ENCODE measurements at regions not wholly inside any gene's neighbourhood (a gene's known extent, or its start where the extent isn't known, plus 50 kb on each side); places are given as distances from the start of the nearest gene placed in this dataset.

DNA sequence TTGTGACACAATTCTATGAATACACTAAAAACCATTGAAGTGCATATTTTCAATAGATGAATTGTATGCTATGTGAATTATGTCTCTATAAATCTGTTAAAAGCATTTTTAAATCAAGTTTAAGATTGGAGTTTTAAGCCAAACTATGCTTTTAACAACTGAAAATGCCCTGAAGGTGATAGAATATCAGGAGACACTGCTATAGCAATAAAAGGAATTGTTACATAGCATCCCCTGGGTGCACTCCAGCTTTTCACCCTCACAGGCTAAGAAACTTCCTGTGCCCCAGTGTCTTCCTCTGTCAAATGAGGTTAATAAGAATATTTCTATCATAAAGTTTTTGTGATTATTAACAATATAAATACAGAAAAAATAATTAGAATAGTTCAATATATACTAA is 472.7 kb upstream of the TMPO start:
- DNase-seq: no peak
- Histone ChIP-seq H3K4me3 (no peak overlapping the region), H3K27me3 (ENCODE audit: control insufficient read depth in 3 of 3, insufficient read depth in 3 of 3, low read length in 2 of 3) (peaks cover 0 to 8% (median 0%) of the 10 kb centered on the region in 3 donors), H3K9ac (ENCODE audit: insufficient read depth in 1 of 2, low read length in 2 of 2) (no peak overlapping the region), H3K9me3 (ENCODE audit: control insufficient read depth in 4 of 4, insufficient read depth in 3 of 4, low read length in 3 of 4) (peaks cover 0 to 2% (median 0%) of the 10 kb centered on the region in 4 donors), H3K27ac (ENCODE audit: low read depth in 1 of 2, low read length in 1 of 2) (no peak overlapping the region), H3K36me3 (ENCODE audit: control insufficient read depth in 4 of 4, insufficient read depth in 4 of 4, low read length in 4 of 4) (no peaks in the 10 kb centered on the region), H3K4me1 (ENCODE audit: control insufficient read depth in 5 of 5, insufficient read depth in 5 of 5, low read length in 5 of 5) (no peaks in the 10 kb centered on the region)
- ATAC-seq (ENCODE audit: insufficient read depth, low FRiP score): no peak
- TF ChIP-seq, protein P1, sequence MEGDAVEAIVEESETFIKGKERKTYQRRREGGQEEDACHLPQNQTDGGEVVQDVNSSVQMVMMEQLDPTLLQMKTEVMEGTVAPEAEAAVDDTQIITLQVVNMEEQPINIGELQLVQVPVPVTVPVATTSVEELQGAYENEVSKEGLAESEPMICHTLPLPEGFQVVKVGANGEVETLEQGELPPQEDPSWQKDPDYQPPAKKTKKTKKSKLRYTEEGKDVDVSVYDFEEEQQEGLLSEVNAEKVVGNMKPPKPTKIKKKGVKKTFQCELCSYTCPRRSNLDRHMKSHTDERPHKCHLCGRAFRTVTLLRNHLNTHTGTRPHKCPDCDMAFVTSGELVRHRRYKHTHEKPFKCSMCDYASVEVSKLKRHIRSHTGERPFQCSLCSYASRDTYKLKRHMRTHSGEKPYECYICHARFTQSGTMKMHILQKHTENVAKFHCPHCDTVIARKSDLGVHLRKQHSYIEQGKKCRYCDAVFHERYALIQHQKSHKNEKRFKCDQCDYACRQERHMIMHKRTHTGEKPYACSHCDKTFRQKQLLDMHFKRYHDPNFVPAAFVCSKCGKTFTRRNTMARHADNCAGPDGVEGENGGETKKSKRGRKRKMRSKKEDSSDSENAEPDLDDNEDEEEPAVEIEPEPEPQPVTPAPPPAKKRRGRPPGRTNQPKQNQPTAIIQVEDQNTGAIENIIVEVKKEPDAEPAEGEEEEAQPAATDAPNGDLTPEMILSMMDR (IDR thresholded peaks at IDR 0.05; ENCODE audit: control extremely low read depth, extremely low read depth): no peak

DNA sequence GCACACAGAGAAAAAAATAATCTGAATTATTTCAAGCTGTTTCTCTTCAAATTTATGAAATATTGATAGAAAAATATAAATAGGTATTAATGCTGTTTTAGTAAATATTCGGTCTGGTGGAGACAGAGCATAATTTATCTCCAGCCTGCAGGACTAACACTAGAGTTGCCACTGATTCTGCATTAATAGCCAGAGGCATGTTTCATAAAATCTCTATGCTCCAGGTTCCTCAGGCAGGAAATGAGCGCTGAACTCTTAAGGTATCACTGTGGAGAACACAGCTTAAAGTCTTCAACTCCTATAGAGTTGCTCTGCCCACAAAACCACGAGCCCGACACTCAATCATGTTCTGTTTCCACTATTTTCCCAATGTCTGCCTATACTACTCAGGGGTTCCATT is 470.0 kb upstream of the TMPO start:
- DNase-seq (no peak), ATAC-seq (ENCODE audit: insufficient read depth, low FRiP score) (no peak)
- Histone ChIP-seq H3K4me3 (no peak overlapping the region), H3K4me1 (ENCODE audit: control insufficient read depth in 5 of 5, insufficient read depth in 5 of 5, low read length in 5 of 5) (no peaks in the 10 kb centered on the region), H3K9me3 (ENCODE audit: control insufficient read depth in 4 of 4, insufficient read depth in 3 of 4, low read length in 3 of 4) (peaks cover 0 to 2% (median 0%) of the 10 kb centered on the region in 4 donors), H3K36me3 (ENCODE audit: control insufficient read depth in 4 of 4, insufficient read depth in 4 of 4, low read length in 4 of 4) (no peaks in the 10 kb centered on the region), H3K27ac (ENCODE audit: low read depth in 1 of 2, low read length in 1 of 2) (no peak overlapping the region), H3K27me3 (ENCODE audit: control insufficient read depth in 3 of 3, insufficient read depth in 3 of 3, low read length in 2 of 3) (peaks cover 0 to 18% (median 0%) of the 10 kb centered on the region in 3 donors), H3K9ac (ENCODE audit: insufficient read depth in 1 of 2, low read length in 2 of 2) (no peak overlapping the region)
- TF ChIP-seq, protein P1 (IDR thresholded peaks at IDR 0.05; ENCODE audit: control extremely low read depth, extremely low read depth): no peak
- WGBS, 2 donors: 61 to 71% methylated on average over 4 of the region's 4 CpGs

DNA sequence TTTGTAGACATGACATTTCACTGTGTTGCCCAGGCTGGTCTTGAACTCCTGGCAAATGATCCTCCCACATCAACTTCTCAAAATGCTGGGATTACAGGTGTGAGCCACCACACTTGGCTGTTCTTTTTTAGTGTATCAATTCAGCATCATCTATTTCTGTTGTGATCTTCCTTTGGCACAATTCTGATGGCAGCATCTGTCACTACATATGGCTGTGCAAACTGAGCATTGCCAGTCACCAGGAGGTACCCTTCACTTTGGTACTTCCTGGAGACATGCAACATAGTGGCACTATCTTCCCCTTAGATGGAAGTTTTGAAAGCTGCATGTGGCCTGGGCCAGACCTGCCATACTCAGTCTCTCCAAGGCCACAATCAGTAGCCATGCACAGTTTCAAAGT is 467.1 kb upstream of the TMPO start:
- no peak for ATAC-seq (ENCODE audit: insufficient read depth, low FRiP score)
- H3K36me3 ChIP-seq (ENCODE audit: control insufficient read depth in 4 of 4, insufficient read depth in 4 of 4, low read length in 4 of 4): no peaks in the 10 kb centered on the region

More for the DNA sequence above, 467.1 kb upstream of the TMPO start:
- no peak for DNase-seq
- Histone ChIP-seq H3K27me3 (ENCODE audit: control insufficient read depth in 3 of 3, insufficient read depth in 3 of 3, low read length in 2 of 3) (peaks cover 0 to 18% (median 0%) of the 10 kb centered on the region in 3 donors), H3K9ac (ENCODE audit: insufficient read depth in 1 of 2, low read length in 2 of 2) (no peak overlapping the region), H3K4me1 (ENCODE audit: control insufficient read depth in 5 of 5, insufficient read depth in 5 of 5, low read length in 5 of 5) (peaks cover 0 to 24% (median 0%) of the 10 kb centered on the region in 5 donors), H3K9me3 (ENCODE audit: control insufficient read depth in 4 of 4, insufficient read depth in 3 of 4, low read length in 3 of 4) (peaks cover 0 to 2% (median 0%) of the 10 kb centered on the region in 4 donors), H3K4me3 (no peak overlapping the region), H3K27ac (ENCODE audit: low read depth in 1 of 2, low read length in 1 of 2) (no peak overlapping the region)
- TF ChIP-seq, protein P1 (IDR thresholded peaks at IDR 0.05; ENCODE audit: control extremely low read depth, extremely low read depth): no peak
